ENCODE measurements at regions not wholly inside any gene's neighbourhood (a gene's known extent, or its start where the extent isn't known, plus 50 kb on each side); places are given as distances from the start of the nearest gene placed in this dataset.

DNA sequence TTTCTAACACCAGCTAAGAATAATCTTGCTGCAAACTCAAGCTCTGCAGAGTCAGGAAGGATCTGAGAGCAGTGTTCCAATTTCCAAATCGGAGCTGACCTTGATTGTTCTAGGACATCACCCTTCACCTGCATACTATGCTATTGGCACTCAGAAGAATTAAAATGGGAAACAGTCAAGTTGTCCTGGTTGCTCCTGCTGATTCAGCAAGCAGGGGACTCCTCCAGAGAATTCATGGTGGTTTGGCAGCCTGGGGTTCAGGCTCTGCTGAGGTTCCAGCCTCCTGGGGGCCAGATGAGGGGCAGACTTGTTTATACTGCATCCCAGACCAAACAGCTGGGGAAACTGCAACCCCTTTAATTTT lies 213.7 kb upstream of the ADAMTS9 start:
- H3K4me2 ChIP-seq (ENCODE audit: low read length) = no peak overlapping the region
- H3K79me2 ChIP-seq = no peaks in the 10 kb centered on the region
- H3K36me3 ChIP-seq (ENCODE audit: control insufficient read depth, insufficient read depth, low read length) = no peaks in the 10 kb centered on the region
- peaks cover 3% of the 10 kb centered on the region for H3K4me1 ChIP-seq
- H3K27ac ChIP-seq = no peak overlapping the region
- peak overlapping the region; percentile 26 for H2AFZ ChIP-seq
- no peak overlapping the region for H3K4me3 ChIP-seq (ENCODE audit: low read depth, low read length)
- no peaks in the 10 kb centered on the region for H3K9me3 ChIP-seq (ENCODE audit: control insufficient read depth, low read length)
- H3K9ac ChIP-seq = no peak overlapping the region
- H3K27me3 ChIP-seq (ENCODE audit: control insufficient read depth, insufficient read depth, low read length) = no peaks in the 10 kb centered on the region
- TF ChIP-seq, protein P1, sequence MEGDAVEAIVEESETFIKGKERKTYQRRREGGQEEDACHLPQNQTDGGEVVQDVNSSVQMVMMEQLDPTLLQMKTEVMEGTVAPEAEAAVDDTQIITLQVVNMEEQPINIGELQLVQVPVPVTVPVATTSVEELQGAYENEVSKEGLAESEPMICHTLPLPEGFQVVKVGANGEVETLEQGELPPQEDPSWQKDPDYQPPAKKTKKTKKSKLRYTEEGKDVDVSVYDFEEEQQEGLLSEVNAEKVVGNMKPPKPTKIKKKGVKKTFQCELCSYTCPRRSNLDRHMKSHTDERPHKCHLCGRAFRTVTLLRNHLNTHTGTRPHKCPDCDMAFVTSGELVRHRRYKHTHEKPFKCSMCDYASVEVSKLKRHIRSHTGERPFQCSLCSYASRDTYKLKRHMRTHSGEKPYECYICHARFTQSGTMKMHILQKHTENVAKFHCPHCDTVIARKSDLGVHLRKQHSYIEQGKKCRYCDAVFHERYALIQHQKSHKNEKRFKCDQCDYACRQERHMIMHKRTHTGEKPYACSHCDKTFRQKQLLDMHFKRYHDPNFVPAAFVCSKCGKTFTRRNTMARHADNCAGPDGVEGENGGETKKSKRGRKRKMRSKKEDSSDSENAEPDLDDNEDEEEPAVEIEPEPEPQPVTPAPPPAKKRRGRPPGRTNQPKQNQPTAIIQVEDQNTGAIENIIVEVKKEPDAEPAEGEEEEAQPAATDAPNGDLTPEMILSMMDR (IDR thresholded peaks at IDR 0.05) = no peak

DNA sequence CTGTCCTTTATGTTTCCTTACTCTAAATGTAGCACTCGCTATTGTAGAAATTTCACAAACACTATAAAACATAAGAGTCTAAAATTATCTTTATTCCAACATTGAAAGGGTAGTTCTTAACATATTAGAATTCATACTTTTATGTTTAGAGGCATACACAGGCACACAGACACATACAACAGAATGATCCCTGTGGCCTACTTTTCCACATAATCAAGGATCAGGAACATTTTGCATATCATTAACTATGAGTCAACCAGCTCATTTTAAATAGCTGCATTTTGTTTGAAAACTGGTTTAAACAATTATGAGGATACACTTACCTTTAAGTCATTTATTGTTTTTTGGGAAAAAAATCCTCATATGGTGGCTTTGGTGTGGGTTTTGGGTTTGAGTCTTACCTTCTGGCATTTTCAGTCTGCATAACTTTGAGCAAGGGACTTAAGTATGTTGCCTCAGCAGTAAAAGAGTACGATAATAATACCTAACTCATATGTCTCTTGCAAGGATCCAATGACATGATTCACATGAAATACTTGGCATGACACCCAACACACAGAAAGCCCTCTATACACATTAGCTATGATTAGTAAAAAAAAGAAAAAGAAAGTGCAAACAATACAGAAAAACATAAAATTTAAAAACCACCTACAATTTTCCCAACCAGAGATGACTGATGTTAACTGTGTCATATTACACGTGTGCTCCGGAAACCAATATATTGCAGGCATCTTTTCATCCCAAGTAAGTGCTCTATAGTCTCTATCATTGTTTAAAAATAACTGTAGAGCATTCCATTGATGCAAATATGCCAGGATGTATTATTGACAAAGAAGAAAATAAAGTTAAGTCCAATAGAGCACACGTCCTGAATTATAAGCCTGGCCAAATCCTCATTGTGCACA lies 213.1 kb upstream of the ADAMTS9 start:
- TF ChIP-seq, protein P1 (IDR thresholded peaks at IDR 0.05) = no peak
- Histone ChIP-seq H2AFZ (no peak overlapping the region), H3K9ac (no peak overlapping the region), H3K79me2 (no peaks in the 10 kb centered on the region), H3K27ac (no peak overlapping the region), H3K4me1 (peaks cover 3% of the 10 kb centered on the region), H3K36me3 (ENCODE audit: control insufficient read depth, insufficient read depth, low read length) (no peaks in the 10 kb centered on the region), H3K27me3 (ENCODE audit: control insufficient read depth, insufficient read depth, low read length) (no peaks in the 10 kb centered on the region), H3K9me3 (ENCODE audit: control insufficient read depth, low read length) (no peaks in the 10 kb centered on the region), H3K4me2 (ENCODE audit: low read length) (no peak overlapping the region), H3K4me3 (ENCODE audit: low read depth, low read length) (no peak overlapping the region)

DNA sequence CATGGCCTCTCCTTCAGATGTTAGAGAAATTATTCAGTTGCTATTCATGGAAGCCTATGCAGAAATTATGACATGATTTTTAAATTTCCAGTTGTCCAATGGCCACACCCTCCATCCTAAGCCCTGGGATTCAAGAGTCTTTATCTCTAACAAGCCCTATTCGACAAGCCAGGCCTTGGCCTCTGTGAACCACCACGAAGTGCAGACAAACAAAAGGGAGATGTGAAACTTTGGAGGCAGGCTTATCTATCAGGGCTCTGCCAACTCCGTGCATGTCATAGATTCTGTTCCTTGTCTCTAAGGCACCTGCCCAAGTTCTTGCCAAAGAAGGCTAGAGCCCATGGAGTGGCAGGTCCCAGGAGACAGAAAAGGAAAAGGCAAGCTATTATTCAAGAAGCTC lies 212.4 kb upstream of the ADAMTS9 start:
- no peak overlapping the region for H3K4me2 ChIP-seq (ENCODE audit: low read length)
- no peaks in the 10 kb centered on the region for H3K27me3 ChIP-seq (ENCODE audit: control insufficient read depth, insufficient read depth, low read length)
- TF ChIP-seq, protein P1 (IDR thresholded peaks at IDR 0.05) = no peak
- H3K9me3 ChIP-seq (ENCODE audit: control insufficient read depth, low read length) = no peaks in the 10 kb centered on the region
- no peaks in the 10 kb centered on the region for H3K79me2 ChIP-seq
- H3K4me1 ChIP-seq = peaks cover 3% of the 10 kb centered on the region
- H3K36me3 ChIP-seq (ENCODE audit: control insufficient read depth, insufficient read depth, low read length) = no peaks in the 10 kb centered on the region
- no peak overlapping the region for H3K4me3 ChIP-seq (ENCODE audit: low read depth, low read length)
- no peak overlapping the region for H2AFZ ChIP-seq
- no peak overlapping the region for H3K9ac ChIP-seq
- no peak overlapping the region for H3K27ac ChIP-seq

DNA sequence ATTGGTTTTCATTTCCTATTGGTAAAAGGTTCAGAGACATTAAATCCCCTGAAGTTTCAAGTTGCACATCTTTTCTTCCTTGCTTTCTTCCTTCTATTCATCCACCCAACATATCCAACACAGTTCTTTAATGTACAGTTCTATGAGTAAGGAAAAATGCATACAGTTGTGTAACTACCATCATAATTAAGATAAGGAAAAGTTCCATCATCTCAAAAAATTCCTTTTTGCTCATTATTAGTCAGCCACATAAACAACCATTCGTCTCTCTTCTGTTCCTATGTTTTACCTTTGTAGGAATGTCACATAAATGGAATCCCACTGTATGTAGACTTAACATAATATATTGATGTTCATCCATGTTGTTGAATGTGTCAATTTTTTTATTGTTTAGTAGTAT lies 211.1 kb upstream of the ADAMTS9 start:
- Histone ChIP-seq H3K27me3 (ENCODE audit: control insufficient read depth, insufficient read depth, low read length) (no peaks in the 10 kb centered on the region), H3K79me2 (no peaks in the 10 kb centered on the region), H3K9ac (no peak overlapping the region), H3K9me3 (ENCODE audit: control insufficient read depth, low read length) (no peaks in the 10 kb centered on the region), H2AFZ (no peak overlapping the region), H3K4me1 (peaks cover 3% of the 10 kb centered on the region), H3K4me3 (ENCODE audit: low read depth, low read length) (no peak overlapping the region), H3K36me3 (ENCODE audit: control insufficient read depth, insufficient read depth, low read length) (no peaks in the 10 kb centered on the region), H3K4me2 (ENCODE audit: low read length) (no peak overlapping the region), H3K27ac (no peak overlapping the region)
- TF ChIP-seq, protein P1 (IDR thresholded peaks at IDR 0.05) = no peak

Data from parathyroid adenoma (tissue), 2 donors.